ENCODE measurements at regions not wholly inside any gene's neighbourhood (a gene's known extent, or its start where the extent isn't known, plus 50 kb on each side); places are given as distances from the start of the nearest gene placed in this dataset.

GRCh38 chr7:124428781-124429180 lies 336.8 kb downstream of the GPR37 start:
- no peak overlapping the region for H3K27ac Mint-ChIP-seq
- no peaks in the 10 kb centered on the region for H3K4me1 Mint-ChIP-seq (ENCODE audit: unreplicated experiment)
- H3K9me3 Mint-ChIP-seq = no peaks in the 10 kb centered on the region
- H3K4me3 Mint-ChIP-seq = no peak overlapping the region
- no peak for TF ChIP-seq CTCF (conservative IDR thresholded peaks at IDR 0.05)
- no peak for DNase-seq (ENCODE audit: extremely low spot score, unreplicated experiment)
- H3K27me3 Mint-ChIP-seq = peaks cover 2% of the 10 kb centered on the region
- no peaks in the 10 kb centered on the region for H3K36me3 Mint-ChIP-seq

- no peak overlapping the region for H3K4me3 Mint-ChIP-seq
- no peak for TF ChIP-seq CTCF (conservative IDR thresholded peaks at IDR 0.05)
- no peak overlapping the region for H3K27ac Mint-ChIP-seq
- no peak for DNase-seq (ENCODE audit: extremely low spot score, unreplicated experiment)
- peaks cover 2% of the 10 kb centered on the region for H3K27me3 Mint-ChIP-seq
- no peaks in the 10 kb centered on the region for H3K9me3 Mint-ChIP-seq
- H3K36me3 Mint-ChIP-seq = no peaks in the 10 kb centered on the region
- no peaks in the 10 kb centered on the region for H3K4me1 Mint-ChIP-seq (ENCODE audit: unreplicated experiment)
These were observed 339.0 kb downstream of the GPR37 start for GRCh38 chr7:124426621-124427020.

GRCh38 chr7:124423863-124424262 lies 341.7 kb downstream of the GPR37 start:
- H3K36me3 Mint-ChIP-seq = no peaks in the 10 kb centered on the region
- H3K27ac Mint-ChIP-seq = no peak overlapping the region
- TF ChIP-seq CTCF (conservative IDR thresholded peaks at IDR 0.05) = no peak
- H3K4me1 Mint-ChIP-seq (ENCODE audit: unreplicated experiment) = no peaks in the 10 kb centered on the region
- no peaks in the 10 kb centered on the region for H3K9me3 Mint-ChIP-seq
- no peak overlapping the region for H3K4me3 Mint-ChIP-seq
- peaks cover under 1% of the 10 kb centered on the region for H3K27me3 Mint-ChIP-seq
- DNase-seq (ENCODE audit: extremely low spot score, unreplicated experiment) = no peak

GRCh38 chr7:124422081-124422480 lies 343.5 kb downstream of the GPR37 start:
- H3K4me3 Mint-ChIP-seq = no peak overlapping the region

GRCh38 chr7:124420367-124420766 lies 345.2 kb downstream of the GPR37 start:
- Mint-ChIP-seq H3K9me3 (no peaks in the 10 kb centered on the region), H3K4me1 (ENCODE audit: unreplicated experiment) (no peaks in the 10 kb centered on the region), H3K36me3 (no peaks in the 10 kb centered on the region), H3K27ac (no peak overlapping the region), H3K27me3 (peaks cover 3% of the 10 kb centered on the region), H3K4me3 (no peak overlapping the region)
- no peak for DNase-seq (ENCODE audit: extremely low spot score, unreplicated experiment)
- no peak for TF ChIP-seq CTCF (conservative IDR thresholded peaks at IDR 0.05)

More at GRCh38 chr7:124422081-124422480, 343.5 kb downstream of the GPR37 start:
- Mint-ChIP-seq H3K27ac (no peak overlapping the region), H3K4me1 (ENCODE audit: unreplicated experiment) (no peaks in the 10 kb centered on the region), H3K36me3 (no peaks in the 10 kb centered on the region), H3K27me3 (peaks cover 3% of the 10 kb centered on the region), H3K9me3 (no peaks in the 10 kb centered on the region)
- no peak for DNase-seq (ENCODE audit: extremely low spot score, unreplicated experiment)
- TF ChIP-seq CTCF (conservative IDR thresholded peaks at IDR 0.05) = no peak

- no peak overlapping the region for H3K4me3 Mint-ChIP-seq
- no peak overlapping the region for H3K27ac Mint-ChIP-seq
- H3K36me3 Mint-ChIP-seq = no peaks in the 10 kb centered on the region
- no peaks in the 10 kb centered on the region for H3K9me3 Mint-ChIP-seq
- TF ChIP-seq CTCF (conservative IDR thresholded peaks at IDR 0.05) = no peak
- no peak for DNase-seq (ENCODE audit: extremely low spot score, unreplicated experiment)
- H3K4me1 Mint-ChIP-seq (ENCODE audit: unreplicated experiment) = no peaks in the 10 kb centered on the region
- H3K27me3 Mint-ChIP-seq = no peaks in the 10 kb centered on the region
These were observed 352.6 kb downstream of the GPR37 start for GRCh38 chr7:124413029-124413428.
